ENCODE measurements at regions not wholly inside any gene's neighbourhood (a gene's known extent, or its start where the extent isn't known, plus 50 kb on each side); places are given as distances from the start of the nearest gene placed in this dataset.
"Not testable (repeated sequence)": the region's sequence is repeated elsewhere in the genome, so short reads cannot be mapped to it uniquely, and the experiment has no call there.

GRCh38 chr2:85953476-85953875 is 64.7 kb upstream of the ST3GAL5 start:
- no peak for DNase-seq (ENCODE audit: low spot score)
- H3K9me3 Mint-ChIP-seq = no peaks in the 10 kb centered on the region
- no peaks in the 10 kb centered on the region for H3K27me3 Mint-ChIP-seq (ENCODE audit: insufficient read depth)
- intact Hi-C loops (cut with micrococcal nuclease) = no loop called here
- H3K4me1 Mint-ChIP-seq (ENCODE audit: low read depth) = peaks cover 31% of the 10 kb centered on the region
- H3K27ac Mint-ChIP-seq = no peak overlapping the region
- no peaks in the 10 kb centered on the region for H3K36me3 Mint-ChIP-seq (ENCODE audit: low read depth)
- no peak overlapping the region for H3K4me3 Mint-ChIP-seq

- Mint-ChIP-seq H3K27me3 (ENCODE audit: insufficient read depth) (no peaks in the 10 kb centered on the region), H3K4me3 (no peak overlapping the region), H3K9me3 (peaks cover 7% of the 10 kb centered on the region), H3K36me3 (ENCODE audit: low read depth) (peaks cover 2% of the 10 kb centered on the region), H3K4me1 (ENCODE audit: low read depth) (peaks cover 26% of the 10 kb centered on the region), H3K27ac (no peak overlapping the region)
- intact Hi-C loops (cut with micrococcal nuclease) = no loop called here
- DNase-seq (ENCODE audit: low spot score) = no peak
These were observed 63.5 kb upstream of the ST3GAL5 start for GRCh38 chr2:85952196-85952734.

- Mint-ChIP-seq H3K27ac (no peak overlapping the region), H3K4me1 (ENCODE audit: low read depth) (peaks cover 19% of the 10 kb centered on the region), H3K4me3 (no peak overlapping the region), H3K36me3 (ENCODE audit: low read depth) (peaks cover 2% of the 10 kb centered on the region), H3K9me3 (peaks cover 14% of the 10 kb centered on the region), H3K27me3 (ENCODE audit: insufficient read depth) (no peaks in the 10 kb centered on the region)
- no peak for DNase-seq (ENCODE audit: low spot score)
- intact Hi-C loops (cut with micrococcal nuclease) = no loop called here
These were observed 62.7 kb upstream of the ST3GAL5 start for GRCh38 chr2:85951351-85952067.

- no peak for DNase-seq (ENCODE audit: low spot score)
- H3K9me3 Mint-ChIP-seq = peaks cover 18% of the 10 kb centered on the region
These were observed 62.0 kb upstream of the ST3GAL5 start for GRCh38 chr2:85950743-85951142.

GRCh38 chr2:85949280-85949679 is 60.5 kb upstream of the ST3GAL5 start:
- intact Hi-C loops (cut with micrococcal nuclease) = no loop called here
- peaks cover 4% of the 10 kb centered on the region for H3K36me3 Mint-ChIP-seq (ENCODE audit: low read depth)
- H3K4me1 Mint-ChIP-seq (ENCODE audit: low read depth) = peaks cover 11% of the 10 kb centered on the region
- H3K9me3 Mint-ChIP-seq = peaks cover 29% of the 10 kb centered on the region
- no peak overlapping the region for H3K27ac Mint-ChIP-seq
- H3K4me3 Mint-ChIP-seq = no peak overlapping the region
- H3K27me3 Mint-ChIP-seq (ENCODE audit: insufficient read depth) = peaks cover 1% of the 10 kb centered on the region
- no peak for DNase-seq (ENCODE audit: low spot score)

More at GRCh38 chr2:85950743-85951142, 62.0 kb upstream of the ST3GAL5 start:
- Mint-ChIP-seq H3K4me3 (no peak overlapping the region), H3K27me3 (ENCODE audit: insufficient read depth) (no peaks in the 10 kb centered on the region), H3K4me1 (ENCODE audit: low read depth) (peaks cover 16% of the 10 kb centered on the region), H3K27ac (no peak overlapping the region), H3K36me3 (ENCODE audit: low read depth) (peaks cover 2% of the 10 kb centered on the region)
- intact Hi-C loops (cut with micrococcal nuclease) = no loop called here

GRCh38 chr2:85947593-85947992 is 58.8 kb upstream of the ST3GAL5 start:
- Mint-ChIP-seq H3K27ac (no peak overlapping the region), H3K27me3 (ENCODE audit: insufficient read depth) (peaks cover 1% of the 10 kb centered on the region), H3K4me3 (no peak overlapping the region), H3K9me3 (peaks cover 44% of the 10 kb centered on the region), H3K36me3 (ENCODE audit: low read depth) (peaks cover 10% of the 10 kb centered on the region), H3K4me1 (ENCODE audit: low read depth) (peaks cover 5% of the 10 kb centered on the region)
- no peak for DNase-seq (ENCODE audit: low spot score)
- intact Hi-C loops (cut with micrococcal nuclease) = no loop called here

GRCh38 chr2:85945586-85945985 is 56.8 kb upstream of the ST3GAL5 start:
- DNase-seq (ENCODE audit: low spot score) = no peak
- Mint-ChIP-seq H3K27ac (no peak overlapping the region), H3K36me3 (ENCODE audit: low read depth) (peaks cover 10% of the 10 kb centered on the region), H3K4me3 (no peak overlapping the region), H3K9me3 (peaks cover 62% of the 10 kb centered on the region), H3K4me1 (ENCODE audit: low read depth) (no peaks in the 10 kb centered on the region), H3K27me3 (ENCODE audit: insufficient read depth) (peaks cover 1% of the 10 kb centered on the region)
- intact Hi-C loops (cut with micrococcal nuclease) = no loop called here

- Mint-ChIP-seq H3K27ac (no peak overlapping the region), H3K4me3 (no peak overlapping the region), H3K36me3 (ENCODE audit: low read depth) (peaks cover 10% of the 10 kb centered on the region), H3K27me3 (ENCODE audit: insufficient read depth) (peaks cover 1% of the 10 kb centered on the region), H3K4me1 (ENCODE audit: low read depth) (no peaks in the 10 kb centered on the region), H3K9me3 (peaks cover 62% of the 10 kb centered on the region)
- no peak for DNase-seq (ENCODE audit: low spot score)
- intact Hi-C loops (cut with micrococcal nuclease) = no loop called here
These were observed 56.4 kb upstream of the ST3GAL5 start for GRCh38 chr2:85945172-85945571.

GRCh38 chr2:85942346-85942957 is 53.7 kb upstream of the ST3GAL5 start:
- Mint-ChIP-seq H3K27ac (no peak overlapping the region), H3K36me3 (ENCODE audit: low read depth) (peaks cover 9% of the 10 kb centered on the region), H3K4me3 (no peak overlapping the region), H3K4me1 (ENCODE audit: low read depth) (no peaks in the 10 kb centered on the region), H3K9me3 (peaks cover 63% of the 10 kb centered on the region), H3K27me3 (ENCODE audit: insufficient read depth) (peaks cover 1% of the 10 kb centered on the region)
- intact Hi-C loops (cut with micrococcal nuclease) = no loop called here
- no peak for DNase-seq (ENCODE audit: low spot score)

- H3K4me1 Mint-ChIP-seq (ENCODE audit: low read depth); H3K4me3 Mint-ChIP-seq; H3K36me3 Mint-ChIP-seq (ENCODE audit: low read depth); DNase-seq (ENCODE audit: low spot score); intact Hi-C loops (cut with micrococcal nuclease); H3K27ac Mint-ChIP-seq; H3K27me3 Mint-ChIP-seq (ENCODE audit: insufficient read depth): not testable (repeated sequence)
- H3K9me3 Mint-ChIP-seq = peaks cover 54% of the 10 kb centered on the region
These were observed 52.7 kb upstream of the ST3GAL5 start for GRCh38 chr2:85941490-85941889.

GRCh38 chr2:85939131-85939530 is 50.3 kb upstream of the ST3GAL5 start:
- peaks cover 7% of the 10 kb centered on the region for H3K36me3 Mint-ChIP-seq (ENCODE audit: low read depth)
- intact Hi-C loops (cut with micrococcal nuclease) = no loop called here

More at GRCh38 chr2:85939131-85939530, 50.3 kb upstream of the ST3GAL5 start:
- Mint-ChIP-seq H3K9me3 (peaks cover 37% of the 10 kb centered on the region), H3K4me3 (no peak overlapping the region), H3K4me1 (ENCODE audit: low read depth) (peaks cover 4% of the 10 kb centered on the region), H3K27ac (no peak overlapping the region), H3K27me3 (ENCODE audit: insufficient read depth) (no peaks in the 10 kb centered on the region)
- DNase-seq (ENCODE audit: low spot score) = no peak
